ENCODE measurements at regions not wholly inside any gene's neighbourhood (a gene's known extent, or its start where the extent isn't known, plus 50 kb on each side); places are given as distances from the start of the nearest gene placed in this dataset.

DNA sequence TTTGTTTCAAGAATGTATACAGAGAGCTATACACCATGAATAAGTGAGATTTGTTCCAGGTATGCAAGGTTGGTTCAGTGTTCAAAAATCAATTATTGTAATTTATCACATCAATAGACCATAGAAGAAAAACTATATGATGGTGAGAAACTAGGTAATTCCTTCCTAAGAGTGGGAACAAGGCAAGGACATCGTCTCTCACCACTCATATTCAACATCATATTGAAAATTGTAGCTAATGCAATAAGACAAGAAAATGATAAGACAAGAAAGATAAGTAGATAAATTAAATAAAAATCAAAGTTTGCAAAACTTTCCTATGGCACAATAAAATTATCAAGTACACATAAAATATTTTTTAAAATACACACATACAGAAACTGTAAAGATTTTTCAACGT lies 385.3 kb upstream of the COBL start:
- TF ChIP-seq, protein P1, sequence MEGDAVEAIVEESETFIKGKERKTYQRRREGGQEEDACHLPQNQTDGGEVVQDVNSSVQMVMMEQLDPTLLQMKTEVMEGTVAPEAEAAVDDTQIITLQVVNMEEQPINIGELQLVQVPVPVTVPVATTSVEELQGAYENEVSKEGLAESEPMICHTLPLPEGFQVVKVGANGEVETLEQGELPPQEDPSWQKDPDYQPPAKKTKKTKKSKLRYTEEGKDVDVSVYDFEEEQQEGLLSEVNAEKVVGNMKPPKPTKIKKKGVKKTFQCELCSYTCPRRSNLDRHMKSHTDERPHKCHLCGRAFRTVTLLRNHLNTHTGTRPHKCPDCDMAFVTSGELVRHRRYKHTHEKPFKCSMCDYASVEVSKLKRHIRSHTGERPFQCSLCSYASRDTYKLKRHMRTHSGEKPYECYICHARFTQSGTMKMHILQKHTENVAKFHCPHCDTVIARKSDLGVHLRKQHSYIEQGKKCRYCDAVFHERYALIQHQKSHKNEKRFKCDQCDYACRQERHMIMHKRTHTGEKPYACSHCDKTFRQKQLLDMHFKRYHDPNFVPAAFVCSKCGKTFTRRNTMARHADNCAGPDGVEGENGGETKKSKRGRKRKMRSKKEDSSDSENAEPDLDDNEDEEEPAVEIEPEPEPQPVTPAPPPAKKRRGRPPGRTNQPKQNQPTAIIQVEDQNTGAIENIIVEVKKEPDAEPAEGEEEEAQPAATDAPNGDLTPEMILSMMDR (IDR thresholded peaks at IDR 0.05): no peak
- no peak for TF ChIP-seq ZFX (IDR thresholded peaks at IDR 0.05; ENCODE audit: borderline replicate concordance)

All from 22Rv1 (cell line).